ENCODE measurements at regions not wholly inside any gene's neighbourhood (a gene's known extent, or its start where the extent isn't known, plus 50 kb on each side); places are given as distances from the start of the nearest gene placed in this dataset.
A peak's percentile ranks its signal among the peaks of the same experiment; 100 is the strongest.

DNA sequence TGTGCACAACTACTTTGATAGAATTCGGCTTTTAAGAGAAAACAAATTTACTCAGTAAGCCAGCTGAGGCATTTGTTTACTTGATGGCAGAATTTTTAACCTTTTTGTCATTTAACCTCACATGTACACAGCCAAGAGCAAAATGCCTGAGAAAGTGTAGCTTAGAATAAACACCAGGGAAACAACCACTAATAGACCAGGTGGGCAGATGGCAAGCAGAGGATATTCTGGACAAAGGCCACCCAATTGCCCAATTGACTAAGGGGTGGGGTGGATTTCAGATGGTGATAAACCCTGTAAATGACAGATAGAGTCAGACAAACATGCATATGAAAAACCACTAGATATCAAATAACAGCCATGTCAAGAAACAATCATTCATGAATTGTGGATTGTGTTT, 190.7 kb upstream of the FBXL4 start:
- peak; percentile 40 for DNase-seq

DNA sequence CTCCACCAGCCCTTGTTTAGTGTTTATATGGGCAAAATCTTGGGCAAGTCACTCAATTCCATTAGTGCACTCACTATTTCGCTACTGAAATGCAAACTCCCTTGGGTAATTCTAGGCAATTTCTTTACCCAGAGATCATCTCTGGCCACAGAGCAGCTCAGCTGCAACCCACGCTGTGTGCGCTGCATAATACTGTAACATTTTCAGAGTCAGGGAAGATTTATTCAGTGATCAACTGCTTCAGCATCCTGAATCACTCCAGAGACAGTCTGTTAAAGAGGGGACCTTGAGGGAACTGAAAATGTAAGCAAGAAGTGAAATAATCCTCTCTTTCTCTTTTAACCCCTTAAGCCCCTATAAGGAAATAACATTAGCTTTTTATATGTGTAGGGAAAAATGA, 189.6 kb upstream of the FBXL4 start:
- no peak for DNase-seq

DNA sequence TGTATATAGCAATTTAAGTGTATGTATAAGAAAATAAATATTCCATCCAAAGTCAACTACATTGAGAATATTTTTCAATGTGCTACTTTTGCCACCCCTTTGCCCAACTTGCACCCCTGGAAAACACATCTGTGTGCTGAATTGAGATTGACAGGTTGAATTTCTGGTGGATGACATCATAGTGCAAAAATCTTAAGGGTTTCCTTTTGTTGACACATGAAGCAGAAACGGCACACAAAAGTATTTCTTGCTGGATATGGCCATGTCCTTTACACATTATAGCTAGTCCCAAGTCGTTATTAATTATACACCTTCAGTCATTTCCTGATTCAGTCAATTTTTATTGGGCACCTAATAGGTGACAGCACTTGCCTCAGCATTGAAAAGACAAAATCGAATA, 188.7 kb upstream of the FBXL4 start:
- no peak for DNase-seq

DNA sequence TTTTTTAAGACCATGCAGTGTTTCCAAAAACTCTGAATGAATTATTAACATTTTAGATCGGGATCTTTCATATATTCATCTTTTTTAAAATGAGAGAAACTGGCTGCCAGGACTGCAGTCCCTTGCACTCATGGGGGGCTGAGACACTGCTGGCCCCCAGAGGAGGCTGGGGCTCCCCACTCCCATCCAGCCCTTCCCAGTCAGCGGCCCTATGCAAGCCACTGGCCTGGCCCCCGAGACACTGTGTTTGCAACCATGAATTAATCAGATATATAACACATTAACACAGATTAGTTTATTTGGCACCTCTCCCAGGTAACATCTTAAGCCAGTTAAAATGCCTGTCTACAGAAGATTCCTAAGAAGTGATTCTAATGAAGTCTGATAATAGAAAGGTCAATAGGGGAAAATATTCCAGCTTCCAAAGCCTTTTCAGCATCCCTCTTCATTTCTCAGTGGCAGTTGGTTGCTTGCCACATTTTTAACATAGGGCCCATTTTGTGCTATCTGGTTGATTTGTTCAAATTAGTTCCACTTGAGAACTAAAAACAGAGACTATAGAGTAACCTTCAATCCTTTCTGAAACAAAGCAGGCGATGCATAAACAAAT, 184.4 kb upstream of the FBXL4 start:
- no peak for DNase-seq

DNA sequence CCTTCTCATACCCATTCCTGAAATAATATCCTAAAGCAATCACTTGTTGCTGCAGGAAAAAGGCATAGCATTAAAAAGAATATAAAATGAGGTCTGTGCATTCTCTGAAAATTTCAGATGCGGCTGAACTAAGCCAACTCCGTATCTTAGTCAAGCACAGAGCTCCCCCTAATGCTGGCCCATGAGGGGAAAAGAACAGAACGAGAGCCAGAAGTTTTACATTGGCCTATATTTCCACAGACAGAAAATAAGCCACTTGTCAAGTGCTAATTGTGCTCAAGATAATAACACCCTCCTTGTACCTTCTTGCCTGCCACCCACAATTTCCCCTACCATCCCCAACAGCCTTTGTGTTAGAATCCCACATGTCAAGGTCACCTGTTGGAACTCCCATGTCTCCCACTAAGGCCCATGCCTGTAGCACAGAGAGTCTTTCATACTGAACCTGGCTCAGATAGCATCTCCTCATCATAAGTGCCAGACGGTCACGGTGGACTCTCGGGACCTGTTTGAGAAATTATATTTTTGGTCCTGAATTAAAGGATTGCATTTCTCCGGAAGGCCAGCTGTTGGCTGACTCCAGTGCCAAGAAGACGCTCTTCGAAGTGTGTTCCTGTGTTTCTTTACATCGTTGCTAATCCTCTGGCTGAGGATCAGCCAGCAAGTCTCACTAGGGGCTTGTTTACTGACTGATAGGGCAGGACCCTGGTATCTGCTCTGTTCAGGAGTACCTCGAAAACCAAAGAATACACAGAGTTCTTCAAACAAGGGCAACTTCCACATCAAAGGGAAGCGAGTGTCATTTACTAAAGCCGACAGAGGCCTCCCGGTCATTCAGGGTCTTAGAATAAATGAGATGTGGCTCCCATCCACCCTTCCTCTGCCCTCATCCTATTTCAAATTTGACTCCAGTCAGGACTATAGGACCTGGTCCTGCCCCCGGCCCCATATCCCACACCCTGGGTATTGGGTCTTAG, 183.4 kb upstream of the FBXL4 start:
- no peak for DNase-seq

DNA sequence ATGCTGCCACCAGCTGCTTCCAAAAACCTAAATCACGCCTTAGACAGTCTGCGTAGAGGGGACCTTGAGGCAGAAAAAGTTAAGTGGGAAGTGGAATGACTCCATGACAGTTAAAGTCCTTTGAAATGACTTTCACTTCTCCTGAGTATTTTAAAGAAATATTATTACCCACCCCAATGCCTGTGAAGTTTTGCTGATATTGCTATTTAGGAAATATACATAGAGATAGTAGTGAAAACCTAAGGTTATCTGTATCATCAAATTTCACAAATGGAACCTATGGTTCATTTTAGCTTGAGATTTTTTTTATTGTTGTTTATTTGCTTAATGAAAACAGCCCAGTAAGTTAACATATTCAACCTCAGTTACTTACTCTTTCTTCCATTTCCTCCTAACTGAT, 182.1 kb upstream of the FBXL4 start:
- DNase-seq = no peak

DNA sequence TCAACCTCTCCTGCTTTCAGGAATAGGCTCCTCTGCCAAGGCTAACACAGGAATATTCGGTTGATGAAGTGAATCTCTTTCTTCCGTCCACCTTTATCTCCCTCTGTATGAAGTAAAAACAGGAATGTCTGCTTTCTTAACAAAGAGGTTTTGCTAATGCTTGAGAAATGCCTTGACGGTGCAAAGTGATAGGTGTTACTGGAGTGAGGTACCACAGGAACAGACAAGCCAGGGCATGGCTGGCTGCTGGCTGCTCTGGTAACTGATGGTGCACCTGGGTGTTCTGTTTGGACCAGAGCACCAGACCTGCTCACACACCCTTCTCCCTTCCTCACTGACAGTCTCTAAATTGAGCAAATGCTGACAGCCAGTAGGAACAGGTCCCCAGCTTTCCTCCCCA, 174.0 kb upstream of the FBXL4 start:
- no peak for DNase-seq

DNA sequence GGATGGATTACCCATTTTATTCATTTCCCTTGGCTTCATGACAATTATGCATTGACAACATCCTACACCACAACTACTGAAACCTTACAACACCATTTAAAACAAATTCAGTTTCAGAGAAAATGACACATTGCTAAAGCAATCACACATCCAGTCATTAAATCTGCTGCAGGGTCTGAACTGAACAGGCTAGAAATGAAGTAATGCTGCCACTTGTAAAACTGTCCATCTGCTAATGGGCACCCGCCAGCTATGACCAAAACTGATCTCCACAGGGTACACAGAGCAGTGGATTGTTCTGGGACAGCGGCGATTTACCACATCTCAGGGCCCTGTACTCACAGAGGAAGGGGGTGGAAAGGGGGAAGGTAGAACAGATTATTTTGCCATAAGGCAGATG, 172.9 kb upstream of the FBXL4 start:
- DNase-seq = no peak

DNA sequence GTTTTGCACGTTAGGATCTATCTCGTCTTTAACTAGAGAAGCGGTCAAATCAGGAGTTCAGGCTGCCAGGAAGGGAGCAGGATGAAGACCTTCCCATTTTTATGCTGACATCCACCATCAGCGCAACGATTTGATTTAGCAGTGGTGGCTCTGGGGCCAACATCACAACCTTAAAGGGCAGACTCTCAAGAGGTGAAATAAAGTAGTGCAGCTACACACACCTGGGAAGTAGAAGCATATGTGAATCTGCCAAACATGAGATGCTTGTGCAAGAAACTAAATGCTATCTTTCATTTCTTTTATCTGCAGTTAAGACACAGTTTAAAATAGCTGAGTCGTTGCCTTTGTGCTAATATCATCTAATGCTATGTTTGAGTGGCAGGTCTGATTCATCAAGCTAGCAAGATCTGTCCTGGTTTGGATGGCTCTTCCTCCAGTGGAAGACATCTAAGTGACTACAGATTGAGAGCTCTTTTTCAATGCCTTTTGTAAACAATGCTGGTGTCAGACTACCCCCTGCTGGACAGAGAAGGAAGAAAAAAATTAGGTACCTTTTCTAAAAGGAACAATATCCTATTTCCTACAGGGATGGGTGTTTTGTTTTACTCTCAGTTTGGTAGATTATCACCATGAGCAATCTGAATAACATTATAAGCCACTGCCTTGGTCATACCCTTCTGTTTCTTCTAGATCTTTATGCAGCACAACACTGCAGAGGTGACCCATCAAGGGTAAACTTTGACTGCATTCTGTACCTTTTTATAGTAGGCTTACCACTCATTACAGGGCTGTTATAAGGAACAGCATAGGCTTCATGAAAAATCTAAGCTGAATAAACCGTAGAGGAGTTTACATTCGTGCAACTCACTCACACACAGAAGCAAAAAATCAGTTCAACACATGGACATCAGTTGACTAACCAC, 171.6 kb upstream of the FBXL4 start:
- DNase-seq = peak; percentile 63

DNA sequence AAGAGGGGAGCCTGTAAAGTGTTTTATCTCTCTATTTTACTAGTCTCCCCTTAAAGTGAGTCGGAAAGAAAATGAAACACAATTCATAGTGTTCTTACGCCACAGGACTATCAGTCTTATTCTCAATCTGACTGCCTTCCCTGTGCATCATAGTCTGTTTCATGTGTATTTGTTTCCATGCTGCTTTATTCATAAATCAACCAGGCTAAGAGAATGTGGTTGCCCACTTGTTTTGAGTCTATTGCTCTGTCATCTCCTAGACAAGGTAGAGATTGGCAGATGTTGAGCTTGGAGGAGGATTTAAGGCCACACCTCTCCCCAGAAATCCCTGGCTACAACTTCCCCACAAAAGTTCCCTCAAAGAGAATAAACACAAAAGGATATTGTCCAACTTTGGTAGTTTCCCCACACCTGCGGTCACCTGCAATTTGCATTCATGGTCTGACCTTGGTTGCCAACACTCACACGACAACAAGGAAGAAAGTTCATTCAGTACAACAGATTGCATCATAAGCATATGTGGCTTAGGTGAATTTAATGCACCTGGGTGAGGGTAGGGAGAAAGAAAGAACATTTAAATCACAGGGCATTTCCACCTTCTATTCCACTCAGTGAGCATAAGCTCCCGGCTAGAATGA, 167.1 kb upstream of the FBXL4 start:
- DNase-seq = no peak

DNA sequence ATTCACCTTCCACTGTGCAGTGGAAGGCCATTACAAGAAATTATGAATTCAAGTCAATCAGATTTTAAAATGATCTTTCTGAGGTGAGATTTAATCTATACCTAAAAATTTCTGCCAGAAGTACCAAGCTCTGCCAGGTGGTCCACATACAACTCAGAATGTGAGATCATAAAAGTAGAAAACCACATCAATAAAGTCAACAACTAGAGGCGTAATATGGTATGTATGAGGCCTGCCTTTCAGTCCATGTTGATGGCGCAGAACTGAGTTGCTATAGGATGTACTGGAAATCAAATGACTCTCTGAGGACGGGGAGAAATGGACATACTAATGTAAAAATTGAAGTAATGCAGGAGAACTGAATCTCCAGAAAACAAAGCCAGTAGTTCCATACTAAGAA, 163.8 kb upstream of the FBXL4 start:
- DNase-seq = no peak

DNA sequence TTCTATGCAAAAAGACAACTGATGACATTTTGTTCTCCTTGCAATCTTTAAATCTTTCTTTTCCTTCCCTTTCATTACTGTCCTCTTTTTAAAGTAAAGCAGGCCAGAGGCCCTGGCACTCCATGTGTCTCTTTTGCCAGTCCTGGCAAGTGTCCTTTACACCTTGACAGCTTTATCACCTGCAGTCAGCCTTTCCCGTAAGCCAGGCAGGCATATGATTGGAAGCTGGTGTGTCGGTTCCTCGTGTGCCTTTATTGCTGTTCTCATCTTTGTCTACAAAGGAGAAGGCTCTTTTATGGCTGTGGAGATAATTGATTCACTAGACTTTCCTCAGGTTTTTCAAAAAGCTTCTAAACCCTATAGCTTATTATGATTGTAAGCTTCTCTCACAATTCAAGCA, 162.3 kb upstream of the FBXL4 start:
- no peak for DNase-seq

DNA sequence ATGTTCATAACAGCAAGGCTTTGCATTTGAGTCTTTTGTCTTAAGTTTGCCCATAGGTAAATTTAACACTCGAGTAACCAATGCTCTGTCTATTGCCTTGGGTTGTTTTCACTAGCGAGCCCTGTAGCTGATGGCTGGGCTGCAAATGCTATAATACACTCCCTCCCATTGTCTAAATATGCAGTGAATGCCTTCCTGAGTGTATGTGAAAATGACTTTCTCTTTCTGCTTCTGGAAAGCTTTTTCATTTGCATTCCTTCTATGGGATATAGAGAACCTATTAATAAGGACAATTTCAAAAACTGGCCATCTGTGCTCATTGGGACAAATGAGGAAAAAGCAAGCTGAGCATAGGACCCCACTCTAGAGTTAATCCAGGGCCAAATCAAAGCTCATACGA, 156.5 kb upstream of the FBXL4 start:
- no peak for DNase-seq

DNA sequence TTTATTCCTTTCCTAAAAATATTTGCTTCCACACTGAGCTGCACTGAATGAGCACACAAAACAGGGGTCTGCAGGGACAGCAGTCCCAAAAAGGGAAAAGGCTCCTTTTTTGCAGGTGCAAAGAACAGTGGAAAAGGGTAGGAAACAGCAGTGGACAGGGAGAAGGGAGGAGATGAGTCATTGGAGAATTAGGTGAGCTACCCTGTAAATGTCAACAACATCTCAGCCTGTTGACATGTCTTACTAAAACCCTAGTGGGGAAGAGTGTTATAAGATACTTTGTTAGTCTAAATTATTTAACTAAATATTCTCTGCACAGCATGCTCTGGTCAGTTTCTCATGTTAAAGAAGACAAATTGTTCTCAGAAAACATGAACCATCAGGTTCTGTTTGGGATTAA, 151.5 kb upstream of the FBXL4 start:
- no peak for DNase-seq

DNA sequence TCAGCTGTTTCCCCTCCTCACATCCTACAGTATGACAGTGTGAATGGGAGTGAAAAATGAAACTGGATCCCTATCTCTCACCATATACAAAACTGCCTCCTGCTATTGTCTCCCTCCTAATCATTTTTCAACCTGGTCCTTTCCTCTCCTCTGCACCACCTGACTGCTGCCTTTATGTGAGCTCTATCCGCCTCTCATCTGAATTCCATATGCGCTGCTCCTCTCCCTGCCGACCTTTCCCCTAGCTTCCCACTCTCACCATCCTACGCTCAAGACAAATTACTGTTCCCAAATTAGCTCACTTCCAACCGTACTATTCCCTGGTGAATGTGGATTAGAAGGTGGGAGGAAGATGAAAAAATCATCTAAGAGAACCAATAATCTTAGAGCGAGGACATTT, 148.4 kb upstream of the FBXL4 start:
- no peak for DNase-seq

DNA sequence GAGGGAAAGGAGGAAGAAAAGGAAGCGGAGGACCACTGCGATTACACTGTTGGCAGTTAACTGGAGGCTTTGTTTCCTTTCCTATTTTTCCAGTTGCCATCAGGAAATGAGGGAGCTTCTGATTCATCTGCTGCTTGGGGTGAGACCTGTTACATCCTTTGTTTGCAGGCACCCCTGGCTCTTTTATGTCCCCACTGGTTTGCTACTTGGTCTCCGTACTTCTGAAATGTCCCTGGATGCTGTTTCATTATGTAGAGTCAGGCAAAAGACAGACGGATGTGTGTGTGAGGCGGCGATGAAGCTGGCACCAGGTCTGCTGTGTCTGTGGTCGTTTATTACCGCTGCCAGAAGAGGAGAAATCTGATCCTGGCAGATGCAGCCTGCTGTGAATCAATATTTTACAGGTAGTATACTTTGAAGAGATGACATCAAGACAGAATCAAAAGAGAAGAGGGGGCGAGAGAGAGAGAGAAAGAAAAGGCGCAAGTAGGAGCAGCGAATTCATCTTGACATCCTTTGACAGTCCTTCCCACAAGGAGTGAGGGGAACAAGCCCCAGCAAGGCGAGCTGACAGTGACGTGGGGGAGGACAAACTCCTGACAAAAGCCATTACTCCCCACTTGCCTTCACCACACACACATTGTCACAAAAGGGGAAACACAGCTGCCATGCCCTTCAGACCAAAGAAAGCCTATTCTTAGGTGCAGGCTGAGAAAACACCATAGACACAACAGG, 145.9 kb upstream of the FBXL4 start:
- DNase-seq = peak; percentile 80

DNA sequence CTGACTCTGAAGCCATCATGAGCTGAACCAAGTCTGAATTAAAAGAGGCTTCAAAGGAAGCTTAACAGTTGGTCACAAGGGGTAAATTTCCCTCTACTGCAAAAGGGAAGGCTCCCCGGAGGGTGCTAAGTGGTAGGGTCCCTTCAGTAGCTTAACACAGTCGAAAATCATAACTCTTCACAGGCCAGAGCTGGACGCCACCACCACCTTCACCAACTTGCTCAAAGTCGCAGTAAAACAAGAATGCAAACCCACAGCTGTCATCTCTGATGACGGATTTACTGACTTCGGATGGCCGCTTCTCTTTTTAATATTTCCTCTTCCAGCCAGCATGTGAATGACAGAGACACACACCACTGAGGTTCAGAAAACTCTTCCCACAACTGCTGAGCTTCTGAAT, 144.7 kb upstream of the FBXL4 start:
- DNase-seq = no peak

DNA sequence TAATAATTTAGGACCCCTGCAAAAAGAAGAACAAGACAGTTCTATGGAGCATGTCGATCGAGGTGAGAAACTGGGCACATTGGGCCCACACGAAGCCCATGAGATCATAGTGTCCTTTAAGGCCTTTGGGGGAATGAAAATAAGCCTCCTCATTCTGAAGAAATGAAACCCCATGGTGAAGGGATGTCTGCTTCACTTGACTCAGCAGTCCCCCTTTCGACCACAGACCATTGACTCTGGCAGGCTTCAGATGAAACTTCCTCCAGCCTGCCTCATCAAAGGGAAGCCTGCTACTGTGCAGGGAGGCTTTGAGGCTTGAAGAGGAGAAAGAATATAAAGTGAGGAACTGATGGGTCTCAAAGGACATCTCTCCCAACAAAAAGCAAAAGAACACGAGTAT, 144.2 kb upstream of the FBXL4 start:
- DNase-seq = no peak

DNA sequence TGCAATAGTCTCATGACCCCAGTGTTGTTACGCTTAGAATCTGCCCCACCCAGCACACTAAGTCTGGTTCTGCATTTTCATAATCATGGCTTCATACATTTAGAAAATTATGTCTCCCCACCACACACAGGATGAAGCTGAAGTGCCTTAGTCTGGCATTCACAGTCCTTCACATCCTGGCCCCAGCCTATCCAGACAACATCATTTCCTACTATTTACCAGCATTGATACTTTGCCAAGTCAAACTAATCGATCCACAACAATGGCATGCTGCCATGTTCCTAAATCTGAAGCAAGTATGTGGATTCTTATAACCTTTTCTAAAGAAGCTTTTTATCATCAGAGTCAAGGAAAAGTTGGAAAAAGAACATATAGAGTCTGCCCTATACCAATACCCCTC, 132.4 kb upstream of the FBXL4 start:
- DNase-seq = peak; percentile 62

DNA sequence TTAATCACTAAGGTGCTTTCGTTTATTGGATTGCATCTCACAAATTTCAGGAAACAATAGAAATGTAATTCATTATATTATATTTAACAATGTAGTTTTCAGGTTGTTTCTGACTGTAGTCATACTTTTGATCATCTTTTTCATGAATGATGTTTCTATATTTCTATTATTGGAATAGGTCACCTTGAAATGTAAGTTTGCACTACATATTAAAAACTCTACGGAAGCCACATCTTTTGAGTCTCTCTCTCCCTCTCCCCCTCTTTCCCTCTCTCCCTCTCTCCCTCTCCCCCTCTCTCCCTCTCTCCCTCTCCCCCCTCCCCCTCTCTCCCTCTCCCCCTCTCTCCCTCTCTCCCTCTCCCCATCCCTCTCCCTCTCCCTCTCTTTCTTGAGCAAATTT, 131.3 kb upstream of the FBXL4 start:
- no peak for DNase-seq

DNA sequence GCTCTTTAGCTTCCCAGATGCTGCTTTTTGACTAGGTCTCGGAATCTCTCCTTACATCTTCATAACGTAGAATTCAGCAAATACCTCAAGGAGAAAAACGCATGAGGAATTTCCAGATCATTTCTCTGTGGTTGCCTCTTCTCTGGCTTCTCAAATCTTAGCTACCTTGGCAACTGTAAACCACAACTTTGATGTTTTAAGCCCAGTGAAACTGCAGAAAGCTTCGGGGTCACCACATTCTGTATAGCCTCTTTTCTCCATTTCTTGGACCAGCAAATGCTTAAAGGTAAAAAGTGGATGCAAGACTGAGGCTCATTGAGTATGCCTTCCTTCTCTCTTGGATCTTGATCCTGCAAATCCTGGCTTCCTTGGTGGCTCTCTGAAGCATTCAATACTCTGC, 125.5 kb upstream of the FBXL4 start:
- DNase-seq = no peak

DNA sequence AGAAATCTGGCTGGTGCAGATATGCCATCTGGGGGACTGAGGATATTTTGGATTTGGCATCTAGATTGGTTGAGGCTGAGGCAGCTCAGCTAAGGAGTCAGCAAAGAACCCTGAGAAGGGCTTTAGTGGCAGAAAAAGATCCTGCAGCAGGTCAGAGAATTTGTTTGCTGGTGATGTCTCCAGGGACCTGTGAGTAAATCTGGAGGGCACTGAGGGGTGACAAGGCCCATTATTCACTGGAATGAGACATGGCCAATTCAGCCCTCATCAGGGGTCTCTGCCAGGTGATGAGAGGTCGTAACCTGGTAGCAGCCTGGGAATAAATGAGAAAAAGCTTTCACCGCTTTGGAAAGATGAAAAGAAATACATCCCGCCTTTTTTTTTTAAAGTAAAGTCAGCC, 118.3 kb upstream of the FBXL4 start:
- DNase-seq = peak; percentile 1

Measured in NCI-H1092 treated with DMSO at 0.1 percent for 48 hours (cell line).